ENCODE measurements at regions not wholly inside any gene's neighbourhood (a gene's known extent, or its start where the extent isn't known, plus 50 kb on each side); places are given as distances from the start of the nearest gene placed in this dataset.

DNA sequence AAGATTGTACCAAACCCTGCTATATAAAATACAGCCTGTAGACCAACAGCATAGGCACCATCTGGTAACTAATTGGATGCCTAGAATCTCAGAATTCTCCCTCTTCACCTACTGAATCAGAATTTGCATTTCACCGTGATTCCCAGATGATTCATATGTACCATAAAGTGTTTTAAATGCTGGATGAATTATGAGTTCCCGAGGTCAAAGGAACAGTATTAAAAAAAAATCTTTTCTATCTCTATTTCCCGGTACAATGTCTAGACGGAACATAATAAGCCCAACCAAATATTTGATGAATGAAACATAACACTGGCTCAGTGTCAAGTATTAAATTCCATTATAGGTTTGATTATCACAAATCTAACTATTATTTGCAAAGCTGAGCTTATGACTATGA is 280.0 kb downstream of the ANKRD50 start:
- no peak for DNase-seq
- TF ChIP-seq GATA1 (IDR thresholded peaks at IDR 0.05; ENCODE audit: low read depth, low read length) = no peak
- no peak for TF ChIP-seq POLR2A (IDR thresholded peaks at IDR 0.05; ENCODE audit: low read length)

DNA sequence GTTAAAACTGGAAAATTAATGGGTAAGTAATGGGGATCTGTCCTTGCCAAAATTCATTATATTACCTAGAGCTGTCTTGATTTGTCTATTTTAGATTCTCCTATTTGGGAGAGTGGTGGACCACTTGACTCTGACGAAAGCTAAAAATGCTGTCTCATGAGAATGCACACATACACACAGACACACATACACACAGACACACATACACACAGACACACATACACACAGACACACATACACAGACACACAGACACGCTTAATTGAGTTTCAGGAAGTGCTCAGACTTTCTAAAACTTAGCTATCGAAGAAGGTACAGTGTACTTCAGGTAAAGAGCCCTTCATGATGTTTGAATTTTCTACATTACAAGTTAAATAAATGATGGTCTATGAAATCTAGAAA is 279.5 kb downstream of the ANKRD50 start:
- no peak for DNase-seq
- TF ChIP-seq GATA1 (IDR thresholded peaks at IDR 0.05; ENCODE audit: low read depth, low read length) (no peak), POLR2A (IDR thresholded peaks at IDR 0.05; ENCODE audit: low read length) (no peak)

DNA sequence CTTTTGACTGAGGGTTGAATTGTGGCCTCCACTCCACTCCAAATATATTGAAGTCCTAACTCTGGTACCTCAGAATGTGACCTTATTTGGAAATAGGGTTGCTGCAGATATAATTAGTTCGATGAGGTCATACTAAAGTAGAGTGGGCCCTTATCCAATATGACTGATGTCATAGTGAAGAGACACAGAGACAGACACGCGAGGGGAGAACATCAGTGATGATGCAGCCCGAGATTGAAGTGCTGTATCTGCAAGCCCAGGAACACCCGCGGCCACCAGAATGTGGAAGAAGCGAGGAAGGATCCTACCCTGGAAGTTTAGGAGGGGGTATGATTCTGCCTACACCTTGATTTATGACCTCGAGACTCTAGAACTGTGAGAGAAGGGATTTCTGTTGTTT is 279.0 kb downstream of the ANKRD50 start:
- TF ChIP-seq POLR2A (IDR thresholded peaks at IDR 0.05; ENCODE audit: low read length) (no peak), GATA1 (IDR thresholded peaks at IDR 0.05; ENCODE audit: low read depth, low read length) (no peak)
- no peak for DNase-seq

DNA sequence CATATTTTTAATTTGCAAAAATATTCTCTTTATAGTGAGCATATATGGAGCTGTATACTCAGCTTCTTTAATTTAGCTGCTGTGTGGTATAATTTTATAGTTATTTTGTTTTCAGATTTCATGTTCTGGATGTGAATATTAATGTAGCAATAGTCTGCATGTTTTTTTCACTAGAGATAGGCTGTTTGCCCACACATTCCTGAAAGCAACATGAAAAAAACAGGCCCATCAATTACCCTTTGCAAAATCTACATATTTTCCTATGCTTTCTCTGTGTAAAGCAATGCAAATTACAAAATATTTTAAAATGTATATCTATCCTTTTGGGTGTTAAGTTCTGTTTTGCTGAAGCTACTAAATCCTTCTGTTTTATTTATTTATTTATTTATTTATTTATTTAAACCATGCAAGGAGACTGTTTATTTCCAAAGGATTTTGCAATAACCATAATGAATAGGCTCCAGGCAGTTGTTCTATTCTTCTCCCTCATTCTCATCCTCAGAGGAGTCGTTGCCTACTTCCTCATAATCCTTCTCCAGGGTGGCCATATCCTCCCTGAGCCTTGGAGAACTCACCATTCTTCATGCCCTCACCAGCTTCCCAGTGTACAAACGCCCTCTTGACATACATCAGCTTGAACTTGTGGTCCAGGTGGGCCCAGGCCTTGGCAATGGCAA is 277.1 kb downstream of the ANKRD50 start:
- no peak for TF ChIP-seq GATA1 (IDR thresholded peaks at IDR 0.05; ENCODE audit: low read depth, low read length)
- no peak for TF ChIP-seq POLR2A (IDR thresholded peaks at IDR 0.05; ENCODE audit: low read length)
- no peak for DNase-seq

DNA sequence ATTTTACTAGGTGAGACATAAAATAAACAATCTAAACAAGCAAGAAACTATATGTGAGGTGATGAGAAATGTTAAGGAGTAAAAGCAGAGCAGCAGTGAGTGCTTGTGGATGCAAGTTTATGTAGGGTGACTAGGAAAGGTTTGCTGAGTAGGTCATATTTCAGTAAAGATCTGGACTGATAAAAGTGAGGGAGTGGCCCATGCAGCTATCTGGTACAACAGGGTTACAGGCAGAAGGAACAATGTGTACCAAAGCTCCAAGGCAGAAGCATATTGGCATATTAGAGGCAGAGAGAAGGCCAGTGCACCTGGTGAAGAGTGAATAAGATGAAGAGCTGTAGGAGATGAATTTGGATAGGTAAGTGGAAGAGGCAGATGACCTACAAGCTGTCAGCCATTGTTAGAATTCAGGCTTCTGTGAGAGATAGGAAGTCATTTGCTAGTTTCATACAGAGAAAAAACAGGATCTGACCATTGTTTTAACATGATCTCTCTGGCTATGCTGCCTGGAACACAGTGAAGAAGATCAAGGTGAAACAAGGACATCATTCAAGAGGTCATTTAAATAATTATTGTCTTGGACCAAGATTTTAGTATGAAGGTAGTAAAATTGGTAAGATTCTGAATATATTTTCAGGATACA is 274.6 kb downstream of the ANKRD50 start:
- DNase-seq = peak in 1 of 2 experiments; percentile 2
- TF ChIP-seq GATA1 (IDR thresholded peaks at IDR 0.05; ENCODE audit: low read depth, low read length) (no peak), POLR2A (IDR thresholded peaks at IDR 0.05; ENCODE audit: low read length) (no peak)

DNA sequence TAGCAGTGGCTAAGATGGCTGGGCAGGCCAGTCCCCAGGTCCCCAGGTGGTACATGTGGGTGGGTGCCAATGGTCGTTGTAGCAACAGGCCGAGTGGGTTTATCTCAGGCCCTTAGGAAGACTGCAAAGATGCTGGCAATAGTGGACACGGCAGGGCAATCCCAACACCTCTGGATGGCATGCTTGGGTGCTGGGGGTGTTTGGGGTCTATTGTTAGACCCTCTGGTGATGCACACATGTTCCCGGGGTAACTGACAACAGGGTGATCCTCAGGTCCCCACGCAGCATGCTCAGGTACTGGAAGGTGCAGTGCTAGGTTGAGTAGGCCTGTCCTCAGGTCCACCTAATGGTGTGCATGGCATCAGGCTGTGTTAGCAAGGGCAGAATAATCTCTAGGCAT is 267.5 kb downstream of the ANKRD50 start:
- TF ChIP-seq POLR2A (IDR thresholded peaks at IDR 0.05; ENCODE audit: low read length) (no peak), GATA1 (IDR thresholded peaks at IDR 0.05; ENCODE audit: low read depth, low read length) (no peak)
- DNase-seq = no peak

DNA sequence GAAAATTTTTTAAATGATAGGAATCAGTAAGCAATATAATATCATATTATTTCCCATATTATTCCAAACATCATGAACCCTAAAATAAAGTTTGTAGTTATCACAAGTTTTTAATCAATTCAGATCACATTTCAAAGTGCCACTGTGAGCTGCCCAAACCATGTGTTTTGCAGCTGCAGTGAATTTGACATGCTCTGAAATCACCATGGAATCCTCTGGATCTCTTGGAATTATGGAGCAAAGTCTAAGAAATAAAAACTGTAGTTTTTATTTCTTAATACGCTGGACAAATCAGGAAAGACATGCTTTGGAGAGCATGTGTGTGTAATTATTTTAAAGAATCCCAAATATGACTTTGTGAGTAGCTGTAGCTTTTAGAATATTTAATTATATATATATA is 262.7 kb downstream of the ANKRD50 start:
- no peak for DNase-seq

DNA sequence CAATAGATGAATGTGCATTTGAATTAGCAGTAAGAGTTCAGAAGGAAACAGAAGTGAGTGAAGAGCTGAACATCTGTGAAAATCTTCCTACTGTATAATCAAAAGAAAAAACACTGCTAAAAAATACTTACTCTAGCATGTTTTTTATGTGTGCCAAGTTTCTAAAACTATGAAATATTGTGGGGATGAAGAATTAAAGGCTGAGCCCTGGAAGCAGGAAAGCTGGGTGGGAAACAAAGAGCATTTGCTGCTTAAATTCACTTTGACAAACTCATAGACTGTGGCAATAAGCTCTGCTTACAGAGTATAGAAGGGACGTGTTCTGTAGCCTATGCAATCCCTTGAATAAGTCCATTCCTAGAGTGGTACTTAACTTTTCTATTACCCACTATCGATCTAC is 261.7 kb downstream of the ANKRD50 start:
- DNase-seq = no peak
- TF ChIP-seq GATA1 (IDR thresholded peaks at IDR 0.05; ENCODE audit: low read depth, low read length) (no peak), POLR2A (IDR thresholded peaks at IDR 0.05; ENCODE audit: low read length) (no peak)

More for the DNA sequence above, 262.7 kb downstream of the ANKRD50 start:
- TF ChIP-seq GATA1 (IDR thresholded peaks at IDR 0.05; ENCODE audit: low read depth, low read length) = no peak
- no peak for TF ChIP-seq POLR2A (IDR thresholded peaks at IDR 0.05; ENCODE audit: low read length)

DNA sequence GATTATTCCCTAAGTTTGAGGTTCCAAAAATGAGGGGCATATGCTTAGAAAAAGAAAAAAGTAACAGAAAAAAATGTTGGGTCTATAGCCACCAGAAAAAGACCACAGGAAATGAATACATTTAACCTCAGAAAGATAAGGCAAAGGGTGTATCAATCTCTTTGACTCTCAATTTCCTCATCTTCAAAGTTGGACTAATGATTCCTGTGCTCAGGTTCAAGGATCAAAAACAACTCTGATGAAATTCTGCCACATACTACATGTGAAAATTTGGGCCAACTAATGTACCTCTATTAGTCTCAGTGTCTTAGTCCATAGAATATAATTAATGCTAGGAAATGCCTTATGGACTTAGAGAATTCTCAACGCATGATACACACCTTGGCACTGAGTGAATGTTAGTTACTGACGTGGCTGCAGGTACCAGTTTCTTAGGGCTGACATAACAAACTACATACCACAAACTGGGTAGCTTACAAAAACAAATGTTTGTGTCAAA is 257.7 kb downstream of the ANKRD50 start:
- no peak for DNase-seq
- no peak for TF ChIP-seq POLR2A (IDR thresholded peaks at IDR 0.05; ENCODE audit: low read length)
- no peak for TF ChIP-seq GATA1 (IDR thresholded peaks at IDR 0.05; ENCODE audit: low read depth, low read length)

DNA sequence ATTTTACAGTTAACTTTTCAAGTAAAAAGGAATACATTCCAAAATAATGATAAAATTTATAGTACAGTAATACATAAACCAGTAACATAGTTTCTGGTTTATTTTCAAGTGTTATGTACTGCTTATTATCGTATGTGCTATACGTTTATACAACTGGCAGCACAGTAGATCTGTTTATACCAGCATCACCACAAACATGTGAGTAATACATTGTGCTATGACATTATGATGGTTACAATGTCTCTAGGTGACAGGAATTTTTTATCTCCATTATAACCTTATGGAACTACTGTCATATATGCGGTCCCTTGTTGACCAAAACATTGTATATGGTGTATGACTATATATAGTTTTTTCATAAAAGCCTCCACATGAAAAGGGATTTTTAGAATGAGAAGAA is 256.9 kb downstream of the ANKRD50 start:
- no peak for TF ChIP-seq GATA1 (IDR thresholded peaks at IDR 0.05; ENCODE audit: low read depth, low read length)
- TF ChIP-seq POLR2A (IDR thresholded peaks at IDR 0.05; ENCODE audit: low read length) = no peak
- DNase-seq = no peak

DNA sequence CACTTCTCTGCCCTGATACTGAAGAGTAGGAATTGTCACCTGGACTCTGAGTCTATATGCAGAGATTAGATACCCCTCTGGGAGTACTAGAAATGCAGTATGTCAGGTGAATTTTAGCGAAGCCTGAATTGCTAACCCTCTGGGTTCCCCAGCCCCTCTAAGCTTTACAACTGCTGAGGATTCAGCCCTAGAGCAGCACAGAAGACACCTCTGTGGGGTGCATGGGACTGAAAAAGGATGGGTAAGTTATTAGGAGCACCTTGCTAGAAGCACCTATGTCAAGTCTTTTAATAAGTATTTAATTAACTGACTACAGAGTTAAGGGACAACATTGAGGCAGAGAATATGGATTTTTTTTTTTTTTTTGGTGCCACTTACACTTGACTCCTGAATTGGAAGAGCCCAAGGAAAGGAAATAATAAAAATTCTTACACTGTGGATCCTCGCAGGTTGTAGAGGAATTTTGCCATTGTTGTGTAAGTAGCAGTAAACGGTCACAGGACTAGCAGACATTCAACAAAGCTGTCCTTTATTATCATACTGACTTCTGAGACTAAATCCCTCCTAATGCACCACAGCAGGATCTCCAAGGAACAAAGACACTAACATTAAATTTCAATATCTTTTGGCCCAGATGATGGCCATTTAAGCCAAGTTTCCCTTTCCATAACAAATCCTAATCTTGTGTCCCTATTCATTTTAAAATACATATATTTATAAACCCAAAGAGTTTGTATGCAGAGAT is 253.2 kb downstream of the ANKRD50 start:
- TF ChIP-seq GATA1 (IDR thresholded peaks at IDR 0.05; ENCODE audit: low read depth, low read length) (no peak), POLR2A (IDR thresholded peaks at IDR 0.05; ENCODE audit: low read length) (no peak)
- DNase-seq = no peak

DNA sequence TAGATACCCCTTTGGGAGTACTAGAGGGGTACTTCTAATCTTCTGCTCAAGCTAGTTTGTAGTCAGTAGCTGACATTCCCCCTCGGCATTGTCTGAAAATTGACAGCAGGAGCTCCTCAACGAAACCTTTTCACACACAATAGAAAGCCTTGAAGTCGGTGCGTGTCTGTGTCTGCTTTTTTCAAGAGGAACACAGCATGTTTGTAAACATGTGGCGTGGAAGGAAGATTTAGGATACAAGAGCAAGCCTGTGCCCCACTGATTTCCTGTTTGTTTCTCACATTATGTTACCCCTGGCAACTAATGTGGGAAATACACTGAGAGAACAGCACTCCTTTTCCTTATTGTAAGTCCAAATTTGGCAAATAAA is 252.6 kb downstream of the ANKRD50 start:
- no peak for TF ChIP-seq GATA1 (IDR thresholded peaks at IDR 0.05; ENCODE audit: low read depth, low read length)
- no peak for TF ChIP-seq POLR2A (IDR thresholded peaks at IDR 0.05; ENCODE audit: low read length)
- no peak for DNase-seq

DNA sequence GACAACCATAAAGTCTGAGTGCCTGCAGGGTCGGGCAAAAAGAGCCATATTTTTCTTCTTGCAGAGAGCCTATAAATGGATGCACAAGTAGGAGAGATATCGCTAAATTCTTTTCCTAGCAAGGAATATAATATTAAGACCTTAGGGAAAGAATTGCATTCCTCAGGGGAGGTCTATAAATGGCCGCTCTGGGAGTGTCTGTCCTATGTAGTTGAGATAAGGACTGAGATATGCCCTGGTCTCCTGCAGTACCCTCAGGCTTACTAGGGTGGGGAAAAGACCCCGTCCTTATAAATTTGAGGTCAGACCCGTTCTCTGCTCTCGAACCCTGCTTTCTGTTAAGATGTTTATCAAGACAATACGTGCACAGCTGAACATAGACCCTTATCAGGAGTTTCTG is 250.9 kb downstream of the ANKRD50 start:
- peak; percentile 2 to 4 for DNase-seq

DNA sequence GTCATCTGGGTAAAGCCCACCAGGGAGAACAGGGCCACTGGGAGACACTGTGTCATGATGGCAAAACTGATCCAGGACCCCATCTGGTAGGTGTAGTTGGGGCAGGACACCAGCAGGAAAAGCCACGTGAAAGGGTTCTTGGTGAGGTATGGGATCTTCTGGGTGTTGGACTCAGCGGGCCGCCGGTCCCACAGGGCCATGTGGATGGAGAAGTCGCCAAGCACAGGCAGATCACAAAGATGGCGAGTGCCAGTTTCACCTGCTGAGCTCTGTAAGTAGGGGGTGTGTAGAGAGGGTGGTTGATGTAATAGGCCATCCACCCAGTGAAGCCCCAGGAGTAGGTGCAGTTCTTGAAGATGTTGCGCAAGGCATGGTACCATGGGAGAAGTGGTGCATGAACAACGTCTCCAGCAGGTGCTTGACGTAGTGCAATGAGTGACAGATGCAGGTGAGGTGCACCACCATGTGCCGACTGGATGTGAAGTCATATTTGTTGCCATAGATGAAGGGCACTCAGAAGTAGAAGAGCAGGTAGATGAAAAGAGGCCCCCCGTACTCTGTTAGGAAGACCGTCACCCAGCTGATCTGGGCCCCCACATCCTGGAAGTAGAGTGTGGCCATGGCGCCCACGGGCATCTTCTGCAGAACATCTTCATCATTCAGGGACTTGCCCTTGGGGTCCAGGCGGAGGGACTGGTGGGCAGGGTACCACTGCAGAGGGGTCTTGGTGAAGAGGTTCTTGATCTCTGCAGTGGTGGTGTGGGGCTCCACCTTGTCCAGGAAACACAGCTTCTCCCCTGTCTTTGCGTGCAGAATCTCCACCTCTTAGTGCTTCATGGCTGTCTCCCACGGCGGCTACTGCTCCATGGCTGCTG is 249.3 kb downstream of the ANKRD50 start:
- DNase-seq = no peak
- TF ChIP-seq POLR2A (IDR thresholded peaks at IDR 0.05; ENCODE audit: low read length) (no peak), GATA1 (IDR thresholded peaks at IDR 0.05; ENCODE audit: low read depth, low read length) (no peak)

Measured in erythroblast (primary cell).